Stimulated activated CD4-positive, alpha-beta T cell treated with anti-CD3 and anti-CD28 coated beads, Interleukin-15, amount 100 ng/mL, for 24 hours (primary cell): ENCODE measurements at regions not wholly inside any gene's neighbourhood (a gene's known extent, or its start where the extent isn't known, plus 50 kb on each side); places are given as distances from the start of the nearest gene placed in this dataset.
"Not testable (repeated sequence)": the region's sequence is repeated elsewhere in the genome, so short reads cannot be mapped to it uniquely, and the experiment has no call there.

ENCODE experiments used
- DNase-seq: peaks from one replicate; pipeline ENCODE4 v3.0.0-alpha.2; 2020

DNA sequence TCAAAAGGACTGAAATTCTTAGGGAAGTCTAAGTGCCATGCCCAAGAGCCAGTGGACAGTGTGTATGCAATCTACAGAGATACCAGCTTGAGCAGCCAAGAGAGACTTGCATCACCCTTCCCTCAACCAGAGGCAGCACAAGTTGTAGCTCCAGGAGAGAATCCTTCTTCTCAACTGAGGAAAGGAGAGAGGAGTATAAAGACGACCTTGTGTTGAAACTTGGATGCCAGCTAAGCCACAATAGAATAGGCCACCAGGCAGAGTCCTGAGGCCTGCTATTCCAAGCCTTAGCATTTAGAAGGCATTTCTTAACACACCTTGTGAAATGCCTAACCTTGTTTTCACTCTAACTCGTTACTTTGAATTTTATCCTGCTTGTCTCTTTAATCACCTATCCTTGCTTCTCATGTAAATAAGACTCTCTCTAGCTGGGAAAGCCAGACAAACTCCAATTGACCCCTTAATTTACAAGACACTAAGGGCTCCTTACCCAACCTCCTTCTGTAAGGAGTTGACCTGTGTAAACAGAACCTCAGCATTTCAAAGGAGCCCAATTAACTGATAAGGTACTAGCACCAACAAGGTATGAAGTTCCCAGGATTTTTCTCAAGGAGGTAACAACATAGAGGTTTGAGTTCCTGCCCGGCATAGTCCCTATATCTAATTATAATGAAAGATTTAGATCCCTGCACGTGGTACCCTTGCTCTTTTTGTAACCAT, 738.8 kb downstream of the AMY1C start:
- no peak for DNase-seq

DNA sequence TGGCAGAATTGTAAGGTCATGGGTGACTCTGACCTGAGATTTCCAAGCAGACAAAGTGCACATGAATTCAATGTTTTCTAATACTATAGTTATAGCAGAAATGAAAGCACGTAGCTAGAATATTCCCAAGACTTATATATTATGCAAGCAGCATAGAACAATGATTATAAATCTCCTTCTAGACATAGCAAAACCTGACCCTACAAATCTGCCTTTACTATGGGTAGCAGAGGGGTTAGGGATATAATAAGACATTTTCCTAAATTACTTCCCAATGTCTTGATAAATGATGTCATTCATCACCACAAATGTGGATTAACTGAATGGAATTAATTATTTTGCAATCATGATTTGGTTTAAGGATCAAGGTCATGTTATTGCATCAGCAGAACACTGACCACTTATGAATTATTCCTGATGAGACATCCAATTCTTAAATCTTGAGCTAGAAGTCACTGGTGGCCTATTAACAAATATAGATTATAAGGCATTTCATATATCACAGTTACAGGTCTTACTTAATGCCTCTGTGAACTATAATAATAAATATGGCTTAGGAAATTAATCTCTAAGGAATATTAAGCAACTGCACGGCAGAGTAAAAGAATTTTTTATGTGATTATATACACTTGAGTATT, 776.6 kb downstream of the AMY1C start:
- no peak for DNase-seq

DNA sequence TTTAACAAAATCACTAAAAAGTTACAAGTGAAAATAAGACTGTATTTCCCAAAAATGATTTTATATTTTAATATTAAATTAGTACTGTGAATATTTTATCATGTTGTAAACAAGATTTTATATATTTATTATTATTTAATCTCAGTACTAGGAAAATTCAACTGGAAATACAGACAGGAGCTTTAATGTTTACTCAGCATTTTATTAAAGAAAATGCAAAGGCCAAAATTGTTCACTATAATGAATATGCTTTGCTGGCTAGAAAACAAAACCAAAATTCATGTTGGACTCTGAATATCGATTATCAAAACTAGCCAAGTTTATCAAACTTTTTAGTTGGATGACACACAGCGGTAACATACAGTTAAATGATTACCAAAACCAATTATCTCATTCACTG, 782.3 kb downstream of the AMY1C start:
- DNase-seq = no peak

DNA sequence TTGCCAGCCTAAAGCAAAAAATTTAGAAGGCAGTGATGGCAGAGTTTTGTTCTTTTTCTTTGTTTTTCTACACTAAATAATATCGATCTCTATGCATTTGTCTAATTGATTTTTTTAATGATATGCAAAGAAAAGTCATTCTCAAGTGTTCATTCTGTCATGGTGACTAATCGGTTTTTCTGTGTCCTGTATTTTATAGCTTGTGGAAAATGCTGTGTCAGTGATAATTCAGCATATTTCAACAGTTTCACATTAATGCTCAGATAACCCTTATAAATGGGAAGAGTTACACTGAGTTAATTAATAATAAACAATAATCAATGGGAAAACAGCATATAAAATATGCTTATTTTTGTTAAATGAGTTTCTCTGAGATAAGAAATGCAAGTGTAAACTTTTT, 824.9 kb downstream of the AMY1C start:
- DNase-seq = no peak

DNA sequence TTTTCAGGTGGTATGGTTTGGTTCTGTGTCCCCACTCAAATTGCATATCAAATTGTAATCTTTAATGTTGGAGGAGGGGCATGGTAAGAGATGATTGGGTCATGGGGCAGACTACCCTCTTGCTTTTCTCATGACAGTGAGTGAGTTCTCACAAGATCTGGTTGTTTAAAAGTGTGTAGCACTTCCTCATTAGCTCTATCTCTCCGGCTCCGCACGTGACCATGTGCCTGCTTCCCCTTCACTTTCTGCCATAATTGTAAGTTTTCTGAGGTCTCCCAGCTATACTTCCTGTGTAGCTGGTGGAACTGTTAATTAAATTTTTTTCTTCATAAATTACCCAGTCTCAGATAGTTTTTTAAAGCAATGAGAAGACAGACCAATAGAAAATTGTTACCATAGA, 843.2 kb downstream of the AMY1C start:
- no peak for DNase-seq

DNA sequence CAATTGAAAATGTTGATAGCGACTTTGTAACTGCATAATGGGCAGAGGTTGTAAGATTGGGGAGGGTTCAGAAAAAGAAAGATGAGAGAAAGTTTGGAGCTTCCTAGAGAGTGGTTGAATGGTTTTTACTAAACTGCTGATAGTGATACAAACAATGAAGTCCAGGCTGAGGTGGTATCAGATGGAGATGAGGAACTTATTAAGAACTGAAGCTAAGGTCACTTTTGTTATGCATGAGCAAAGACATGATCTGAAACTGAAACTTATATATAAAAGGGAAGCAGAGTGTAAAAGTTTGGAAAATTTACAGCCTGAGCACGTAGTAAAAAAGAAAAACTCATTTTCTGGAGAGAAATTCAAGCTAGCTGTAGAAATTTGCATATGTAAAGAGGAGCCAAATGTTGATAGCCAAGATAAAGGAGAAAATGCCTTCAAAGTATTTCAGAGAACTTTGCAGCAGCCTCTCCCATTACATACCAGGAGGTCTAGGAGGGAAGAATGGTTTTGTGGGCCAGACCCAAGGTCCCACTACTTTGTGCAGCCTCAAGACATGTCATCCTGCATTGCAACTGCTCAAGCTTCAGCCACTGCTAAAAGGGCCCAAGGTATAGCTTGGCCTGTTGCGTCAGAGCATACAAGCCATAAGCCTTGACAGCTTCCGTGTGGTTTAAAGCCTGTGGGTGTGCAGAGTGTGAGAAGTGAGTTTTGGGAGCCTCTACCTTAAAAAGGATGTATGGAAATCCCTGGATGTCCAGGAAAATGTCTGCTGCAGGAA, 843.9 kb downstream of the AMY1C start:
- DNase-seq = no peak

DNA sequence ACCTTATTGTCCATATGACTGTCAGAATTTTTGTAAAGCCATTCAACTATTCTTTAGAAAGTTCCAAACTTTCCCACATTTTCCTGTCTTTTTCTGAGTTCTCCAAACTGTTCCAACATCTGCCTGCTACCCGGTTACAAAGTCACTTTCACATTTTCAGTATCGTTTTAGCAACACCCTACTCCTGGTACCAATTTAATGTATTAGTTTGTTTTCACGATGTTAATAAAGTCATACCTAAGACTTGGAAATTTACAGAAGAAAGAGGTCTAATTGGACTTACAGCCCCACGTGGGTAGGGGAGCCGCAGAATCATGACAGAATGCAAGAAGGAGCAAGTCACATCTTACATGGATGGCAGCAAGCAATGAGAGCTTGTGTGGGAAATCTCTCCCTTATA, 867.8 kb downstream of the AMY1C start:
- DNase-seq = no peak

DNA sequence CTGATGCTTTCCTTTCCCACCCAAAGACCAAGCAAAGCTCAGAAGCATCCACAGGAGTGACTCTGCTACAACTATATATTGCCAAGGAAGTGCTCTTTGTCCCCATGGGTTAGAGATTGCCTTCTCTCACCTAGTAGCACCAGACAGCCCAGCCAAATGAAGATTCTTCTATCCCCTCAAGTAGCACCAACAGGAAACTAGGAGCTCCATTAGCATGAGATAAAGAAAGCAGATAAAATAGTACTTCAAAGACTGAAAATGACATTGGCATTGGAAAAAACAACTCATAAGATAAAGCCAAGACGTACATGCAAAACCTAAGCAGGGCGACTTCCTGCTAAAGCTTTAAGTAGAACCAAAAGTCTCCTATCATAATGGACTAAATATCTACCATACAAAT, 871.5 kb downstream of the AMY1C start:
- DNase-seq = no peak

DNA sequence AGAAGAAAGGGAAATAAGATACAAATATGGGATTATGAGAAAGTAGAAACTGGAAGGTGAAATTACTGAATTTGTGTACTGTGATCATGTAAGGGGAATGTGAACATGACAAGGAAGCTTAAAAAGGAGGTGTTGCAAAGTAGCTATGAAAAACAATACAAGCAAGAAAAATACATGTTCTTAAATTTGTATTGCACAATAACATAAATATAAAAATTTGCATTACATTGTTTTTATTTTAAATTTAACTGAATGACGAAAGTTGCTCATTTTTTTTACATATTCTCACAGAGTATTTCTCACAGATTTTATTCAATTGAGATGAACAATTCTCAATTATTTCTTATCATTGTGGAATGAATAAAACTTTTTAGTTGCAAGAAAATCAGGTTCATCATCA, 874.8 kb downstream of the AMY1C start:
- DNase-seq = no peak

DNA sequence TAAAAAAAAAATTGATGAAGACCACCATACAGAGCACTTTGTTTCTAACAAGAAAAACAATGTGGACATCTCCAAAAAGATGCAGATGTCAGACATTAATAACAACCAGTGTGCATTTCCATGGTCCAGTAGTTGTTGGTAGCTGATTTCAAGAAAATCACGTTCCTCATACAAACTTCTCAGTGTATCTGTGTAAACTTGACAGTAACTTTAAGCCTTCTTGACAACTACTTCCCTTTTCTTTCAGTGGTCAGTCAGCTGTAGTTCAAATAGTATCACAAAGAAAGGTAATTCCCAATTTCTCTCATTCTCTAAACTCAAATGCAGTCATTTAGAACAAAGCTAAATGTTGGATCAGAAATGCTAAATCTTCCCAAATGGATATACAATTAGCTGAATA, 879.9 kb downstream of the AMY1C start:
- no peak for DNase-seq

DNA sequence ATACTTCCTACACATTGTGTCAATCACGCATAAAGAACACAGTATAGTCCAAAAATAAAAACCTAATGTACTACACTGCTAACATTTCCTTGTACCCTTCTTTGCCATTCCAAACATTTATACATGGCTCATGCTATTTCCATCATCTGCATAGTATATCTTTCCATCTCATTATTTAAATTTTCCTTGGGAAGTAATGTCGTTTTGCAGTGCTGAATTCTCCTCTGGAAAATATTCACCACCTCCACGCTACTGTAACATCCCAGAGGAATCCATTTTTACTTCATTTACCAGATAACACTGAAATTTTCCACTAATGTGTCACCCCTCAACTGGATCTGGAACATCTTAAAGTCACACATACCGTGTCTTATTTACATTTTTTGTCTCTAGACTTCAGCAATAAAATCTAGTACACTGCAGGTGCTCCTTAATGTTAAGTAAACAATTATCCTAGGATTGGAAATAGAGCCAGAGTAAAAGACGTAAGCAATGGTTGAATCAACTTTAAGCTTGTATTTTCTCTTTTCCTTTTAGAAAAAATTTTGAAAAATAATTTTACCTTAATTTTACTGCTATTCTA, 881.0 kb downstream of the AMY1C start:
- DNase-seq = no peak

DNA sequence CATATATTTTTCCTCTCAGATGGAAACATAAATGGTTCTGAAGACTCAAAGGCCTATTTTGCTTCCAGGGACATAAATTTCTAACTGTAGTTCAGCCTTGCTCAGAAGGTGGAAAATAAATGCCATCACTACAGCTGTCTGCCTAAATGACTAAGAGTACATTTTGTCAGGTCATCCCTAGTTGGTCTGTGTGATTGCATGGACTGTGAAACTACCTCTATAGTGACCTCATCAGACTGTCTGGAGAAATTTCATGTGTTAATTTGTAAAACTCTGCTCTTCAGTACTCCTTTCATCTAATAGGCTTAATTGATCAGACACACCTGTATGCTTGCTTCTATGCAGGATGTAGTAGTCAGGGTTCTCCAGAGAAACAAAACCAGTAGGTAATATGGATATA, 886.9 kb downstream of the AMY1C start:
- no peak for DNase-seq

DNA sequence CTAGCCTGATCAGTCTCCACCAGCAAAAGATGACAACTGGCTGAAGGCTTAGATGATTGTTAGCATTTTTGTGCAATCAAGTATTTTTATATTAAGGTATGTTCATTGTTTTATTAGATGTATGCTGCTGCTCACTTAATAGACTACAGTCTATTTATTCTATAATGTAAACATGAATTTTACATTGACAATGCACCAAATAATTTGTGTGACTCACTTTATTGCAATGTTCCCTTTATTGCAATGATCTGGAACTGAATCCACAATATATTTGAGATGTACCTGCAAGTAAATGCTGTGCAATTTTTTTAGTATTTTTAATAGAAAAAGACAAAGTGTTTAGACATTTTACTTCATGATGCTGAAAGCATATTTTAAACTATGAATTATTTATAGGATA, 896.5 kb downstream of the AMY1C start:
- DNase-seq = no peak

DNA sequence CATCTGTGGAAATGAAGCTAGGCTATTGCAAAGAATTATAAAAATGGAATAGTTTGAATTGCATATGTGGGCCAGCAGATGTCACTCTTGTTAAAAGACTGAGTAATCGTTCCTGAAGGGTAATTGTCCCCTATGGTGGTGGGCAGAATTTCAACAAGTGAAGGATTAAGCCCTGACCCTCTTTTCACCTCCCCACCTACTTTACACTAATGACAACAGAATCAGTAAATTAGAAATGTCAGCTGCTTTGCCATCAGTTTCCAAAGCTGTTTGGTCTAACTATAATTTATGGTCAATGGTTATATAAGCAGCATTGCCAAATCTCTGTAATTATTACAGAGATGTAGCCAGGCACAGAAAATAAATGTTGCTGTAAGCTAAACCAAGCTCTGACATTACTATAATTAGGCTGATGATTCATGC, 898.6 kb downstream of the AMY1C start:
- DNase-seq = no peak

DNA sequence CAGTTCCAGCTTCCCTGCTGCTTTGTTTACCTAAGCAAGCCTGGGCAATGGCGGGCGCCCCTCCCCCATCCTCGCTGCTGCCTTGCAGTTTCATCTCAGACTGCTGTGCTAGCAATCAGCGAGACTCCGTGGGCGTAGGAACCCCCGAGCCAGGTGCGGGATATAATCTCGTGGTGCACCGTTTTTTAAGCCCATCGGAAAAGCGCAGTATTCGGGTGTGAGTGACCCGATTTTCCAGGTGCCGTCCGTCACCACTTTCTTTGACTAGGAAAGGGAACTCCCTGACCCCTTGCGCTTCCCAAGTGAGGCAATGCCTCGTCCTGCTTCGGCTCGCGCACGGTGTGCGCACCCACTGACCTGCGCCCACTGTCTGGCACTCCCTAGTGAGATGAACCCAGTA, 914.7 kb downstream of the AMY1C start:
- DNase-seq = not testable (repeated sequence)

DNA sequence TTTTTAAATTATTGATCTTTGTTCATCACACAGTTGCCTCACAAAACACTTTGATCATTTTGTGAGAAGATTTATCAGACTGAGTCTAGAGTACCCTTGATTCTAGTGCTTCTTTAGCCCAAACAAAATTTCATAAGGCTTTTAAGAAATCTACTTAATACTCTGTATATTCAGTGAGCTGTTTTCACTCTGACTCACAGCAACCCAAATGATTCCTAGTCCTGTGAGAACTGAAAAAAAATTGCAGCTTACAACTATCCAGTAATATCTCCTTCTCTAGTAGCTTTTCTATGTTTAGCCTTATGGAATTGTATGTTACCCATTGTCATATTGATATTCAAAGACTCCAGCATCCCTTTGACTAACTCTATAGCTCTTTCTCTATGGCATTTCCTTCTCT, 915.6 kb downstream of the AMY1C start:
- DNase-seq = no peak

DNA sequence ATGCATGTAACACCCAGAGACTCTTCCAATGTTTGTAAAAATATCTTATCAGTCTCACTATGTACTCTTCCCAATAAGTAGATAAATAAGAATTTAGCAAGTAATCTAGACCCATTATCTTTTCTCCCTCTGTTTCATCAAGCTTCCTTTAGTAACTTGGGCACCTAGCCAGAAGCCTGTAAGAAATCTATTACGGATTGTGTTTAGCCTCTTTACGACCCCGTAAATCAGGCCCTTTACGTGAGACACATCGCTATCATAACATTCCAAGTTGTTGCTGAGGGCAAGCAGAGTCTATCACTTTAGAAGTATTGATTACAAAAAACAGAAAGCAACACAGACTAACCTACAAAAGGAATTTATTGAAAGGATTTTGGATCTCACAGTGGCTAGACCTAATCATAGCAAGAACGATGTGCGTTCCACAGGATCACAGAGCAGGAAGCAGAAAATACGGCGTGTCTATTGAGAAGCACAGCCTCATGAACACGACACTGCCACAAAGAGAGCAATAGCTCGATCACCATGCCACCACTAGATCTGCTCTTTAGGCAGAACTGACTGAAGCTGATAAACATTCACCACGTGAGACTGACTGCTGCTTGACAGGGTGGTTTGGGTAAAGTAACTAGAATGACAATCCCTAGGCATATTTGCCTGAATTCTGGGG, 922.1 kb downstream of the AMY1C start:
- no peak for DNase-seq

DNA sequence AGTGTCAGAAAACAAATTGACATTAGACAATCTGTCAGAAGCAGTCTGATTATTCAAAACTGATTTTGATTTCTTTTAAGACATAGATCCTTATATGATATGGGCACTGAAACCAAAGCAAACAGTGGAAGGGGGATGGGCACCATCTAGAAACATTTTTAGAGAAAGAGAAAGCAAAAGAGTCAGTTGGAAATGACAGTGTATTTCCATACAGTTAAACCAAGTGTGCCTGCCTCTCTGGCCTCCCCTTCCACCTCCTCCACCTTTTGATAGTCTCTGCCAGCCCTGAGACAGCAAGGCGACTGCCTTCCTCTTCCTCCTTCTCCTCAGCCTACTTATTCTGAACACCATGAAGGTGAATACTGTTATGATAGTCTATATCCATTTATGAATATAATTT, 949.7 kb downstream of the AMY1C start:
- no peak for DNase-seq

DNA sequence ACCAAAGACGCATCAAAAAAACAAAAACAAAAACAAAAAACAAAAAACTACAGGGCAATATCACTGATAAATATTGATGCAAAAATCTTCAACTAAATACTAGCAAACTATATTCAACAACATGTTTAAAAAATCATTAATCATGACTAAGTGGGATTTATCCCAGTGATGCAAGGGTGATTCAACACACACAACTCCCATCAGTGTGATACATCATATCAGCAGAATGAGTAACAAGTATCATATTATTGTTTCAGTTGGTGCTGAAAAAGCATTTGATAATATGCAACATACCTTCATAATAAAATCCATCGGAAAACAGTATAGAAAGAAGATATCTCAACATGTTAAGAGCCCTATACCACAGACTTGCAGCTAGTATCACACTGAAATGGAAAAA, 953.0 kb downstream of the AMY1C start:
- DNase-seq = no peak

DNA sequence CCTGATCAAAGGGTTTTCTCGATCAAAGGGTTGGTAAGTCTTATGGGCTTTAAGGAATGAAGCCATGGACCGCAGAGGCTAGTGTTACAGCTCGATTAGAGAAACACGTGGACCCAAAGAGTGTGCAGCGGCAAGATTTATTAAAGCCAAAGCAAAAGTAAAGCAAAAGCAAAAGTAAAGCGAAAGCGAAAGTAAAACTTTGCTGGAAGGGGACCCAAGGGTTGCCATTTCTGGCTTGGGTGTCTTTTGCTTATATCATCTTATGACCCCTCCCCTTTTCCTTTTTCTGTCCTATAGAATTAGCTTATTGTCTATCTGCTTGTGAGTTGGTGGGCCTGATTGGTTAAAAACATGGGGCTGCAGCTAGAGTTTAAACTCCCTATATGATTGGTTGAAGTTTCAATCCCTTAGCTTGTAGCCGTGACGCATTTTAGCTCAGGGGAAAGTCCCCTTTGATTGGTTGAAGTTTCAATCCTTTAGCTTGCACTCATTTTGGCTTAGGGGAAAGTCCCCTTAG, 957.0 kb downstream of the AMY1C start:
- DNase-seq = no peak

DNA sequence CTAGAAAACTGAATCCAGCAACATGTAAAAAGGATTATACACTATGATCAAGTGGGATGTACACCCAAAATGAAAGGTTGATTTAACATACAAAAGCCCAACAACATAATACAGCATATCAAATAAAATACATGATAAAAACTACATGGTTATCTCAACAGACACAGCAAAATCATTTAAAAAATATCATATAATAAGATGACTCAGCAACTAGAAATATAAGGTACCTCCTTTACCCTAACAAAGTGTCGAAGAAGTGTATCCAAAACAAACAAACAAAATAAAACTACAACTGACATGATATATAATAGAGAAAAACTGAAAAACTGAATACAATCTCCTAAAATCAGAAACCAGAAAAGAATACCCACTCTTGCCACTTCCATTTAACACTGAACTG, 969.1 kb downstream of the AMY1C start:
- DNase-seq = no peak

DNA sequence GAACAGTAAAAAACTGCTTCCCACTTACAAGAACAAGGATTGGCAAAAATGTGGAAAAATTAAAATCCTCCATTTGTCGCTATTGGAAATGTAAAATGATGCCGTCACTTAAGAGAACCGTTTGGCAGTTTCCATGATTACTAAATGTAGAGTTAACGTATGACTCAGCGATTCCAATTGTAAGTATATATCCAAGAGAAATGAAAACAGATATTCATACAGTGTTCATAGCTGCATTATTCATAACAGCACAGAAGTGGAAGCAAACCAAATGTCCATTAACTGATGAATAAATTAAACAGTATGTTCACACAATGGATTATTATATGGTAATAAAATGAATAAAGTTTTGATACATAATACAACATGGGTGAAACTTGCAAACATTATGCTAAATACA, 971.0 kb downstream of the AMY1C start:
- DNase-seq = no peak

DNA sequence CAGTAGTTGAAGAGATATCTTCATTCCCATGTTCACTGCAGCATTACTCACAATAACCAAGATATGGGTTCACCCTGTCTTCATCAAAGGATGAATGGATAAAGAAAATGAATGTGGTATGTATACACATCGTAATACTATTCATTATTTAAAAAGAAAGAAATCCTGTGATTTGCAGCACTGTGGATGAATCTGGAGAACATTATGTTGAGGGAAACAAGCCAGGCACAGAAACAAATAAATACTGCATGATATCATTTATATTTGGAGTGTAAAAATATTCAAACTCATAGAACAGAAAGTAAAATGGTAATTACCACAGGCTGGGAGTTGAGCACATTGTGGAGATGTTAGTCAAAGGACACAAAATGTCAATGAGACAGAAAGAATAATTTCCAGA, 977.2 kb downstream of the AMY1C start:
- no peak for DNase-seq
